Motor neuron (in vitro differentiated cells): ENCODE measurements at regions not wholly inside any gene's neighbourhood (a gene's known extent, or its start where the extent isn't known, plus 50 kb on each side); places are given as distances from the start of the nearest gene placed in this dataset.
"Not testable (repeated sequence)": the region's sequence is repeated elsewhere in the genome, so short reads cannot be mapped to it uniquely, and the experiment has no call there.

Experiments used
- ATAC-seq, 8 experiments: fragments of 200-7000 bp; cut with Tn5 transposase; replicated peaks in 6 of 8; 2 replicates each; pipeline ENCODE4 v1.8.0; 2021; ENCODE audit warnings: mild to moderate bottlenecking in 8 of 8, moderate library complexity in 8 of 8
- H3K27ac ChIP-seq, 2 donors: fragments of 250-450 bp; sonication (Bioruptor Pico); 2 replicates each; pipeline ENCODE4 v1.9.0; 2021; ENCODE audit warnings: antibody characterized with exemption in 2 of 2, mild to moderate bottlenecking in 2 of 2, moderate library complexity in 1 of 2
- H3K4me1 ChIP-seq, 2 donors: fragments of 250-450 bp; sonication (Bioruptor Pico); replicated peaks in 1 of 2; 2 replicates each; pipeline ENCODE4 v1.6.1; 2021; ENCODE audit warnings: antibody characterized with exemption in 2 of 2, mild to moderate bottlenecking in 2 of 2, moderate library complexity in 1 of 2
- H3K4me3 ChIP-seq, 5 donors: fragments of 250-450 bp; sonication (Bioruptor Pico); 2 replicates each; pipeline ENCODE4 v1.9.0; 2021; ENCODE audit warnings: antibody characterized with exemption in 5 of 5, mild to moderate bottlenecking in 5 of 5, moderate library complexity in 4 of 5
- WGBS, 10 experiments: fragments of 450-650 bp; shearing (Covaris generic); methylation state at CpG; one replicate each; pipeline ENCODE4 v1.0.0; 2022; 5-methylcytosine and 5-hydroxymethylcytosine counted together
- in situ Hi-C, 9 experiments: fragments of 400-800 bp; cut with MboI; loops; one replicate each; pipeline ENCODE4 v1.15.0; 2021; ENCODE audit warnings: low sequenced_read_pairs in 9 of 9, low pct_unique_long_range_greater_than_20kb in 2 of 9; ENCODE audit not compliant: unreplicated experiment in 9 of 9

DNA sequence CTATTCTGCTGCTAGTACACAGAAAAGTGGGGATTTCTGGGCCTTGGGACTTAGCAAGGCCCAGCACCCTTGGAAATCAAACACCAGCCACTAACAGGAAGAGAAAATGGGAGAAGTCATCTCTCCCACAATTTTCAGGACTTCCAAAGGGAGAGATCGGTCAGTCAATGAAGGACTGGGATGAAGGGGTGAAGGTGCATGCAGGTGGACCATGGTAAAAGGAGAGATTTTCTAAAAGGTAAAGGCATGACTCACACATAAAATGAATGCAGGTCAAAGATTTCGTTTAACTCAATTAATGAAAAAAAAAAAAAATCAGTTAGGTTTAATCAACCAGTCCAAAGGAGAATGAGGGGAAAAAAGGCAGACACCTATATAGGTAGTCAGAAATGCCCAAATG lies 176.4 kb upstream of the PROK2 start:
- 33 to 100% (median 64%) methylated on average over 1 to 2 of the region's 2 CpGs; no CpG with 5 or more reads in 1 of the 10 experiments for WGBS, 10 experiments
- in situ Hi-C loops = loop anchor here in 3 of 9 experiments (10.0 to 25.0 kb wide), 4 partner anchors 249 to 851 kb away; partner anchors contain the start of gene RYBP (in 1 of the 3)
- peaks cover 0 to 4% of the 10 kb centered on the region in 2 donors for H3K4me1 ChIP-seq
- no peak overlapping the region for H3K4me3 ChIP-seq
- ATAC-seq = no peak
- H3K27ac ChIP-seq = no peak overlapping the region

- no peak overlapping the region for H3K27ac ChIP-seq
- ATAC-seq = no peak
These were observed 173.6 kb upstream of the PROK2 start for GRCh38 chr3:71958533-71958932.

GRCh38 chr3:71956716-71957115 lies 171.8 kb upstream of the PROK2 start:
- Histone ChIP-seq H3K4me1 (peaks cover 8 to 12% of the 10 kb centered on the region in 2 donors), H3K27ac (no peak overlapping the region), H3K4me3 (no peak overlapping the region)
- peak in 3 of 8 experiments; percentile 25 to 37 (median 25) for ATAC-seq
- in situ Hi-C loops = loop anchor here in 3 of 9 experiments (25.0 kb wide), 3 partner anchors 244 to 856 kb away; partner anchors contain the start of gene RYBP (in 1 of the 3)
- WGBS, 10 experiments = 86 to 100% methylated on average over 1 to 2 of the region's 3 CpGs; no CpG with 5 or more reads in 8 of the 10 experiments

More at GRCh38 chr3:71958533-71958932, 173.6 kb upstream of the PROK2 start:
- no peak overlapping the region for H3K4me3 ChIP-seq
- H3K4me1 ChIP-seq = peaks cover 12% of the 10 kb centered on the region in 2 donors
- in situ Hi-C loops = loop anchor here in 3 of 9 experiments (25.0 kb wide), 3 partner anchors 246 to 854 kb away; partner anchors contain the start of gene RYBP (in 1 of the 3)
- WGBS, 10 experiments = 75 to 100% (median 95%) methylated on average over 1 to 2 of the region's 2 CpGs

DNA sequence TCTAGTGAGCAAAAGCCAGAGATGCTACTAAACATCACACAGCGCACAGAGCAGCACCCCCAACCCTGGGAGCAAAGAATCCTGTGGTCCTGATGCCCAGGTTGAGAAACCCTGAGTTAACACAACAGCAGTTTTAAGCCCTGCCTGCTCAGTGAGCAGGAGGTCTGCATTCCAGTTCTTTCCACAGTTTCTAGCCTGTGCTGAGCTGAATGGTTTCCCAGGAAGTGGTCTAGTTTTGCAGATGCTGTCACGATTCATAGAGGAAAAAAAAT lies 171.1 kb upstream of the PROK2 start:
- peak in 5 of 8 experiments; percentile 41 to 57 (median 46) for ATAC-seq
- in situ Hi-C loops = loop anchor here in 3 of 9 experiments (25.0 kb wide), 3 partner anchors 244 to 856 kb away; partner anchors contain the start of gene RYBP (in 1 of the 3)
- Histone ChIP-seq H3K27ac (no peak overlapping the region), H3K4me1 (peaks cover 8 to 12% of the 10 kb centered on the region in 2 donors), H3K4me3 (no peak overlapping the region)
- 60 to 83% (median 80%) methylated on average over 1 to 2 of the region's 2 CpGs; no CpG with 5 or more reads in 7 of the 10 experiments for WGBS, 10 experiments

DNA sequence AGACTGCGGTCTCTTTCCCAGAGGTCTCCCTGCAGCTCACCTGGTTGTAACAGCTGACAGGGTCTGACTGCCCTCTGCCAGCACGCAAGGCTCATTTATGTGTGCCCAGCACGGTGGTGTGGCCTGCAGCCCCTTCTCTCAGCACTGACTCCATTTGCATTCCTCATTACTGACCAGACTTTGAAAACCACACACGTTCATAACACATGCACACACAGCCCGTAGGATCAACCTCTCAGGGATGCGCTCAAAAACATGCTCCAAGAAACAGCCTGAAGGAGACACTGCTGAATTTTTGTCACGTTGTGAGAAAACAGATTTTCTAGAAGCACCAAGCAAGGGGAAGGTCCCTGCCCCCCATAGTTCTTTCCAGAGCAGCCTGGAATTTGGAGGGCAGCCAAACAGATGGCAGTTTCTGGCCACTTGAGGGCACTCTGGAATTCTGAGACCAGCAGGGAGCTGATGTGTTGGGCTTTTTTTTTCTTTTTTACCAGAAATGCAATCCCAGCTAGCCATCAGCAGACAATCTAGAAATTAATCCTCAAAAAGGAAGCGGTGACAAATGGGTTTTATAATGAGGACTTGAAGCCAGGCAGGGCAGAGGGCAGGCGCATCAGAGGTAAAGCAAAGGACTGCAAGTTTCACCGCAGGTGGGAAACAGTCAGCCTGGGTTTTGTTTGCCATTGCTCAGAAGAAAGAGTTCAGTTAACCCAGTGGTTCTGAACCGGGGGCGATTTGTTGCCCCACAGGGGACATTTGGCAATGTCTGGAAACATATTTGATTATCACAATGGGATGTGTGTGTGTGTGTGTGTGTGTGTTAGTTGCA lies 170.5 kb upstream of the PROK2 start:
- Histone ChIP-seq H3K4me3 (no peak overlapping the region), H3K27ac (no peak overlapping the region), H3K4me1 (peaks cover 8 to 12% of the 10 kb centered on the region in 2 donors)
- 0 to 100% (median 29%) methylated on average over 1 to 9 of the region's 12 CpGs; no CpG with 5 or more reads in 1 of the 10 experiments for WGBS, 10 experiments
- peak; percentile 72 to 95 (median 90) for ATAC-seq
- in situ Hi-C loops = loop anchor here in 3 of 9 experiments (25.0 kb wide), 3 partner anchors 243 to 857 kb away; partner anchors contain the start of gene RYBP (in 1 of the 3)

DNA sequence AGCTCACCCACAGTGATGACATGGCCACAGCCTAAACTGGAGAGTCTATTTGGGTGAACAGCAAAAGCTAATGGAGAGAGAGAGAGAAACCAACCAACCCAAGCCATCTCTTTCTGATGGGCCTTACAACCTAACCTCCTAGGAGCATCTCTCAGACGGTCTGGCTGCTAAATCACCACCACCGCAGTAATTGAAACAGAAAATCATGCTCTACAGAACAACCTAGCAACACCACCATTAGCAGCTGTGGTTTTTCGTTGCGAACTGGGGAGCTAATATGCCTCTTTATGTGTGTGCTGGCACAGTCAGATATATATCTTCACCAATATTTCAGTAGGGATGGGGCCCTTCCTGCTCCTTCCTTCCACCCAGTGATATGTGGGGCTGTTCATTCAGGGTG lies 166.9 kb upstream of the PROK2 start:
- Histone ChIP-seq H3K4me3 (no peak overlapping the region), H3K4me1 (peaks cover 8 to 18% of the 10 kb centered on the region in 2 donors), H3K27ac (no peak overlapping the region)
- no peak for ATAC-seq
- in situ Hi-C loops = loop anchor here in 3 of 9 experiments (25.0 kb wide), 3 partner anchors 240 to 860 kb away; partner anchors contain the start of gene RYBP (in 1 of the 3)
- WGBS, 10 experiments = 50 to 80% (median 61%) methylated on average over 1 to 4 of the region's 4 CpGs; no CpG with 5 or more reads in 3 of the 10 experiments

- WGBS, 10 experiments = 67 to 100% (median 80%) methylated on average over 1 to 4 of the region's 4 CpGs; no CpG with 5 or more reads in 3 of the 10 experiments
- no peak overlapping the region for H3K4me3 ChIP-seq
- ATAC-seq = no peak
- in situ Hi-C loops = loop anchor here in 3 of 9 experiments (25.0 kb wide), 3 partner anchors 239 to 861 kb away; partner anchors contain the start of gene RYBP (in 1 of the 3)
- no peak overlapping the region for H3K27ac ChIP-seq
- peaks cover 8 to 18% of the 10 kb centered on the region in 2 donors for H3K4me1 ChIP-seq
These were observed 166.4 kb upstream of the PROK2 start for GRCh38 chr3:71951361-71951760.

DNA sequence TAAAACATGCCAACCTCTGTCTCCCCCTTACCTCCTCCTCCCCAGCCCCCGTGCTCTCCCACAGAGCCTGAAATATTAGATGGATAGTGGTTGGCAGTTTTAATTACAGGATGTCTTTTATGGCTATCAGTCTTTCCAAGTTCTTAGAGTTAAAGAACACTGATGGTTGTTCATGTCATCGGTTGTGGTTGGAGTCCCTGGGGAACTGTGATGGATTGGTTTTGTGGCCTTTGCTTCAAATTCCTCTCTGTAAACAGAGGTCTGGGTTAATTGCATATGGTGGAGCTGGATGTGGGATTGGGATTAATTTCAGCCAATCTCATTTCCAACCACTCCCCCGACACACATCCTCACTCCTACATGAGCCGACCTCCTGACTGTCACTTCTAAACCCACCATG lies 164.5 kb upstream of the PROK2 start:
- no peak overlapping the region for H3K27ac ChIP-seq
- WGBS, 10 experiments = 29 to 67% (median 52%) methylated on average over 1 to 2 of the region's 4 CpGs; no CpG with 5 or more reads in 5 of the 10 experiments

DNA sequence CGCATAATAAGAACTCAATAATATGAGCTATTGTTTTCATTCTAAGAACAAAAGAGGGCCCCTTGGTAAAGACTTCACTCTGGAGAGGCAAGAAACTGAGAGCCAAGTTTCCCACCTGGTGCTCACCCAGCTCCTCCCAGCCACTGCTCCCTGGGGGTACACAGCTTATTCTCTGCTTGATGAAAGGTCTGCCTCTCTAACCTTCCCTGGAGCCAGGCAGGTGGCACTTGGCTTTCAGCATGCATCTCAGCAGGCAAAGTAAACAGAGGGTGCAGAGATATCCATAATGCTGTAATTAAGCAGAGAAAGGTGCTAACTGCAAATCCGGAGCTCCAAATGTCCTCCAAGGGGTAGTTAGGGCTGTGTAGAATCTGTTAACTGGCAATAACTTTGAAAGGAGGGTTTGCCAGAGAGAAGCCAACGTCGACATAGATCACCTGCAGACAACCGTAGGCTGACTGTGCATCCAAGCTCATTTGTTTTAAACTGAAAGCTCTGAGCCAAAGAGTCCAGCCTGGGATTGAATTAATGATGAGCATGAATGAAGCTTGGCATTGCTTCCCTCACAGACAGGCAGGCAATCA lies 159.6 kb upstream of the PROK2 start:
- WGBS, 10 experiments = 0 to 82% (median 68%) methylated on average over 1 to 5 of the region's 5 CpGs; no CpG with 5 or more reads in 2 of the 10 experiments
- no peak for ATAC-seq
- no peak overlapping the region for H3K4me3 ChIP-seq
- in situ Hi-C loops = loop anchor here in 1 of 9 experiments (25.0 kb wide), 1 partner anchor 868 kb away; no protein-coding TSS in a partner anchor
- H3K27ac ChIP-seq = no peak overlapping the region
- H3K4me1 ChIP-seq = peaks cover 0 to 6% of the 10 kb centered on the region in 2 donors

More for the DNA sequence above, 164.5 kb upstream of the PROK2 start:
- Histone ChIP-seq H3K4me3 (no peak overlapping the region), H3K4me1 (peaks cover 0 to 6% of the 10 kb centered on the region in 2 donors)
- in situ Hi-C loops = loop anchor here in 1 of 9 experiments (25.0 kb wide), 1 partner anchor 863 kb away; no protein-coding TSS in a partner anchor
- peak in 3 of 8 experiments; percentile 17 to 80 (median 73) for ATAC-seq

DNA sequence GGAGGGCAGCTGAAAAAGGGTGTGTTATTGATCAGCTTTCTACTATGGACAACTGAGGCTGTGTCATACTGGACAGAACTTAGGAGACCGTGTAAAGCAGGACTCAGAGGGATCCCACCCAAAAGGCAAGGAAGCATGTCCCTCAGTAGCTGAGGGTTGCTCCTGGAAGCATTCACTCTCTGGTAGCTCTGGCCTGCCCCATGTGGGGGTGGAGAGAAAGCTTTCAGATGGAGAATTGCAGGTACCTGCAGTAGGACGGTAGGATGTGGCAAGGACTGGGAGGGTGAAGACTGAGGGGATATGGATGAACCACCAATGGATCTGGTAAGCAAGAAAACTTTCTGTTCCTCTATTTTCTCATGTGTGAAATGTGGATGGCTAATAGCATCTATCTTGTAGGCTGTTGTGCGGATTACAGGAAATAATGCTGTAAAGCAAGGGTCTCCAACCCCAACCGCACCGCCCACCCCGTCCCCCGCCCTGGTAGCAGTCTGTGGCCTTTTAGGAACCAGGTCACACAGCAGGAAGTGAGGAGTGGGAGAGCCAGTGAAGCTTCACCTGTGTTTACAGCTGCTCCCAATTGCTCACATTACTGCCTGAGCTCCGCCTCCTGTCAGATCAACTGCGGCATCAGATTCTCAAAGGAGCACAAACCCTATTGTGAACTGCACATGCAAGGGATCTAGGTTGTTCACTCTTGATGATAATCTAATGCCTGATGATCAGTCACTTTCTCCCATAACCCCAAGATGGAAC lies 157.7 kb upstream of the PROK2 start:
- Histone ChIP-seq H3K27ac (no peak overlapping the region), H3K4me1 (no peaks in the 10 kb centered on the region), H3K4me3 (no peak overlapping the region)
- no peak for ATAC-seq
- WGBS, 10 experiments = 55 to 100% (median 85%) methylated on average over 1 to 6 of the region's 9 CpGs; no CpG with 5 or more reads in 2 of the 10 experiments
- in situ Hi-C loops = loop anchor here in 1 of 9 experiments (25.0 kb wide), 1 partner anchor 870 kb away; no protein-coding TSS in a partner anchor

DNA sequence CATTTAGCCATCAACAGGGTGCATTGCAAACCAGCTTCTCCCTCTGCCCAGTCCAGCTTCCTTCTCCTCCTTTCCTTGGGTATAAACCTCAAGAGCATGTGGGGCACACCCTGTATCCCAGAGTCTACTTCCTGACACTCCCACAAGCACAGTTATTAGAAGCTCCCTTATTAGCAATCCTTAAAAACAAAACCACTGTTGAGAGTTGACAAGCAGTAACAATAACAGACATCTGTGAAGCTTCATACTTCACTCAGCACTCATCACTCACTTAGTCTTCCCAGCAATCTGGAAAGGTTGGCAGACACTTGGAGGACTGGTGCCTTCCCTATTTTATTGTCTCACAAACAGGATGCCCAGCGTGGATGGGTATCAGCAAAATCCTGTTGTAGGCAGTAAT lies 155.5 kb upstream of the PROK2 start:
- 17 to 100% (median 64%) methylated on average over 1 of the region's 1 CpG; no CpG with 5 or more reads in 3 of the 10 experiments for WGBS, 10 experiments
- no peaks in the 10 kb centered on the region for H3K4me1 ChIP-seq
- ATAC-seq = peak in 3 of 8 experiments; percentile 14 to 84 (median 65)
- in situ Hi-C loops = loop anchor here in 1 of 9 experiments (25.0 kb wide), 1 partner anchor 872 kb away; no protein-coding TSS in a partner anchor
- H3K4me3 ChIP-seq = no peak overlapping the region
- H3K27ac ChIP-seq = no peak overlapping the region

DNA sequence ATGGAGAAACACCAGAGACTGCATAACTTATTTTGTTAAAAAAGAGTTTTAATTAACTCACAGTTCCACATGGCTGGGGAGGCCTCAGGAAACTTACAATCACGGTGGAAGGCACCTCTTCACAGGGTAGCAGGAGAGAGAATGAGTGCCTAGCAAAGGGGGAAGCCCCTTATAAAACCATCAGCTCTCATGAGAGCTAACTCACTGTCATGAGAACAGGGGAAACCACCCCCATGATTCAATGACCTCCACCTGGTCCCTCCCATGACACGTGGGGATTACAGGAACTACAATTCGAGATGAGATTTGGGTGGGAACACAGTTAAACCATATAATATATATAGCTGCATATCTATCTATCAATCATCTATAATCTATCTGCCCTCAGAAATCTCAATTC lies 153.1 kb upstream of the PROK2 start:
- H3K4me3 ChIP-seq, ATAC-seq, H3K27ac ChIP-seq, H3K4me1 ChIP-seq: not testable (repeated sequence)
- WGBS, 10 experiments = 75 to 83% (median 82%) methylated on average over 1 to 2 of the region's 3 CpGs; no CpG with 5 or more reads in 6 of the 10 experiments
- in situ Hi-C loops = loop anchor here in 1 of 9 experiments (25.0 kb wide), 1 partner anchor 874 kb away; no protein-coding TSS in a partner anchor
